Large intestine (tissue), 3 donors: ENCODE measurements at regions not wholly inside any gene's neighbourhood (a gene's known extent, or its start where the extent isn't known, plus 50 kb on each side); places are given as distances from the start of the nearest gene placed in this dataset.

ENCODE experiments used
- DNase-seq, 2 donors: peaks; one replicate each; pipeline versions ENCODE4 v3.0.0 to v3.0.0-alpha.2; 2013
- H3K27ac ChIP-seq: one replicate; pipeline ENCODE4 v1.5.1; 2013; ENCODE audit warnings: low read length
- H3K27me3 ChIP-seq: 2 replicates; pipeline ENCODE4 v1.6.1; 2013; ENCODE audit warnings: low read length; ENCODE audit not compliant: control insufficient read depth, insufficient read depth
- H3K36me3 ChIP-seq: 2 replicates; pipeline ENCODE4 v1.6.1; 2013; ENCODE audit warnings: low read length; ENCODE audit not compliant: control insufficient read depth, insufficient read depth
- H3K4me1 ChIP-seq: one replicate; pipeline ENCODE4 v1.6.1; 2013; ENCODE audit warnings: low read length; ENCODE audit not compliant: control insufficient read depth, insufficient read depth
- H3K4me3 ChIP-seq: one replicate; pipeline ENCODE4 v1.5.1; 2013; ENCODE audit warnings: low read length
- H3K9me3 ChIP-seq: one replicate; pipeline ENCODE4 v1.6.1; 2013; ENCODE audit warnings: mild to moderate bottlenecking, low read depth, low read length, moderate library complexity; ENCODE audit not compliant: control insufficient read depth
- WGBS: methylation state at CpG from one replicate; pipeline ENCODE4 v1.1.5; 2013; ENCODE audit warnings: low lambda C conversion rate; ENCODE audit not compliant: insufficient coverage; 5-methylcytosine and 5-hydroxymethylcytosine counted together

DNA sequence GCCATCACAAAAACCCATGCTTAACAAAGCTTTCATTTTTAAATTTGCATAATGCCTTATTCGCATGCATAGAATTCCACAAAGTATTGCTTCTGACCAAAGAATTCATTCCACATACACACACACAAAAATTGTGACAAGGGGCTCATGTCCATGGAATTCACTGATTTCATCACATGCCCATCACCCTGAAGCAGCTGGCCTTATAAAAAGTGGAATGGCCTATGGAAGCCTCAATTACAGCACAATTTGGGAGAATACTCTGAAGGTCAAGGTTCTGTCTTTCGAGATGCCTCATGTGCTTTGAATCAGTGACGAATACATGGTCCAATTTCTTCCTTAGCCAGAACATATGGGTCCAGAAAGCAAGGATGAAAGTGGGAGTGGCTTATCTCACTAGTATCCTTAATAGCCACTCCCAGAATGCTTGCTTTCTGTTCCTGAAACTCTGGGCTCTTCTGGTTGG is 165.7 kb downstream of the KDR start:
- no peak overlapping the region for H3K27ac ChIP-seq
- no peaks in the 10 kb centered on the region for H3K9me3 ChIP-seq
- H3K27me3 ChIP-seq, result no peaks in the 10 kb centered on the region
- no peak overlapping the region for H3K4me3 ChIP-seq
- WGBS, result no CpG with 5 or more reads among the region's 3 CpGs
- no peaks in the 10 kb centered on the region for H3K36me3 ChIP-seq
- DNase-seq, result no peak
- no peaks in the 10 kb centered on the region for H3K4me1 ChIP-seq

DNA sequence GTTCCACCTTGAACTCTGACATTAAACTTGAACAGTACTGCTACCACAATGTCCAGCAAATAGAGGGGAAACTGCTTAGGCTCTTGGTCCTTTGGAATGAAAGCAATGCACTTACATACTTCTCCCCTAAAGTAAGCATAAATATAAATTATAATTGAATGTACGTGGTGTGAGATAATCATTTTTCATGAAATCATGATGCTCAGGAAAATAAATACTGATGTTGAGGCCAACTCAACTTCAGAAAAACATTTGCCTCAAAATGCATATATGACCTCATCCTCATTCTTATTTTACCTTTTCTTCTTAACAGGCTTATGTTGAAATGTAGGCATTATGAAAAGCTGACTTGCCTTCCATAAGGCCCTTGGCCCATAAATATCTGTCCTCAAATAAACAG is 166.3 kb downstream of the KDR start:
- DNase-seq, result no peak
- Histone ChIP-seq H3K4me1 (no peaks in the 10 kb centered on the region), H3K36me3 (no peaks in the 10 kb centered on the region), H3K27ac (no peak overlapping the region), H3K27me3 (no peaks in the 10 kb centered on the region), H3K4me3 (no peak overlapping the region), H3K9me3 (no peaks in the 10 kb centered on the region)
- WGBS, result no CpG with 5 or more reads among the region's 1 CpG

DNA sequence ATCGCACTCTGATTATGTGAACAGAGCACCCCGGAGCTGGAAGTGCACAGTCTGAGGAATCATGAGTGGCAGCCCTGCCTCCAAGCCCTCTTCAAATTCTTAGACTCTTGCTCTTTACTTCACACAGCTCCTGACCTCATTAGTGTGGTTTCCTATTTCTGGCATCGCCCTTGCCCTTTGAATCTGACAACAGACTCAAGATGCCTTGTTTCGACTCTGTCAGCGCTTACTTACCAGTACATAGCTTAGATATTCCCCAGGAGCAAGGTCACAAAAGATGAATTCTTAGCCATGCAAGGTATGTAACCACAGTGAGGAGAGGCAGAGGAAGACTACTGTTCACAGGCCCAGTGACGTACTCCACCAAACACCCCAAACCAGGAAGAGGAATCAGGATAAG is 167.2 kb downstream of the KDR start:
- Histone ChIP-seq H3K9me3 (no peaks in the 10 kb centered on the region), H3K4me1 (no peaks in the 10 kb centered on the region), H3K36me3 (no peaks in the 10 kb centered on the region), H3K27ac (no peak overlapping the region), H3K27me3 (no peaks in the 10 kb centered on the region), H3K4me3 (no peak overlapping the region)
- no CpG with 5 or more reads among the region's 6 CpGs for WGBS
- DNase-seq, result no peak

DNA sequence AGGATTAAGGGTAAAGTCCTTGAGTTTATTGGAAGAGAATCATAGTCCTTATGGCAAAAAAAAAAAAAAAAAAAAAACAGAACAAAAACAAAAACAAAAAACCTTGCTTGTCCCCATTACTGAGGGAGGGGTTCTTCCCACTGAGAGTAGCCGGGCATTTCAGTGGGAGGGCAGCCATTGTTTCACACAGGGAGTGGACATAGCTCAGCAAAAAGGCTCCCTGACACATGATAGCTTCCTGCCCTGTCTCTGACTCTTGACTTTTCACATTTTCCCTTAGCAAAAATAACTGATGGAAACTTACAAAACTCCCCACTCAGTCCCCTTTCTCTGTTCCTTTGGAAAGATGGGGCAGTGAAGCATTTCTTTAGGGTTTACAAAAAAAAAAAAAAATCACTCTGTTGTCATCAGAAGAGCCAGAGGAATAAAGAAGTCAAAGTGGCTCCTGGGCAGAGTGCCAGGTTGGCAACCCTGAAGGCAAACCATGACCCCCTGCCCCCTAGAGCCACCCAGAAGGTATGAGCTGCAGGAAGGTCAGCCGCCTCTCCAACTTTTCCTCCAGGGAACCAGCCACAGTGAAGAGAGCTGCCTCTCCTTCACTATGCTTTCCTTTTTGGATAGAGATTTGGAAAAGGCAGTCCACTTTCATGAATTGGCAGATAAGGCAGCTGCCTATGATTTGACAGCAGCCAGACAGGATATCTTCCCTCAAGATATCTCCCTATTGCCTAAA is 170.6 kb downstream of the KDR start:
- Histone ChIP-seq H3K4me1 (no peaks in the 10 kb centered on the region), H3K9me3 (no peaks in the 10 kb centered on the region), H3K36me3 (no peaks in the 10 kb centered on the region), H3K4me3 (no peak overlapping the region), H3K27me3 (no peaks in the 10 kb centered on the region), H3K27ac (no peak overlapping the region)
- no peak for DNase-seq
- whole genome bisulfite sequencing, result no CpG with 5 or more reads among the region's 2 CpGs

DNA sequence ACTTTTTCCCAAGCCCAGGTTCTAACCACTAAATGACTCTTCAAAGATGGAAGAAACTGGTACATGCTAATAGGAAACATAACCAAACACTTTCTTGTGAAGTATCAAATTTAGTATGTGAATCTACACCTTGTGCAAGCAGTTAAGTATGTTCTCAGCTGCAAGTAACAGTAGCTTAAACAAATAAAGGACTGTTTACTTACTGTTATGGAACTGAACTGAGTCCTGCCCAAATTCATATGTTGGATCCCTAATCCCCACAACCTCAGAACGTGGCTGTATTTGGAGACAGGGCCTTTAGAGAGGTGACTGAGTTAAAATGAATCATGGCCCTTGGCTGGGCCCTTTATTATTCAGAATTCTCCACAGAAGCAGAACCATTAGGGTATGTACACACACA is 178.7 kb downstream of the KDR start:
- Histone ChIP-seq H3K27ac (no peak overlapping the region), H3K36me3 (no peaks in the 10 kb centered on the region), H3K4me1 (no peaks in the 10 kb centered on the region), H3K9me3 (no peaks in the 10 kb centered on the region), H3K27me3 (no peaks in the 10 kb centered on the region), H3K4me3 (no peak overlapping the region)
- no CpG with 5 or more reads among the region's 1 CpG for WGBS
- DNase-seq, result no peak

DNA sequence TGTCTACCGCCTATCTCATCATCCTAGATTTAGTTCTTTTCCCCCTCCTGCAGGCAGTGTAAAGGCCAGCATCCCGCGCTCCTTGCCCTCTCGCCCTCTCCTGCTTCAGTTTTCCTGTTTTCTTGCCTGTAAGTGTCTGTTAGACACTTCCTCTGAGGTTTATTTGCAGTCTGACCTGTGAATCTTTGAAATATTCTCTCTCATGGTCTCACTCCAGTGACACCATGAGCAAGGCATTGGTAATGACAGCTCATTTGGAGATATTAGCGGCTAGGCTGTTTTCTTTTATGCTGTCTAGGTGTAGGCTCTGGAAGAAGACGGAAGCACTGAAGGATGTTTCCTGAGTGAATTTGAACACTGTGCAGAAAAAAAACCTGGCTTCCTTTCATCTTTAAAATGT is 179.6 kb downstream of the KDR start:
- H3K27me3 ChIP-seq, result no peaks in the 10 kb centered on the region
- no peak overlapping the region for H3K27ac ChIP-seq
- H3K9me3 ChIP-seq, result no peaks in the 10 kb centered on the region
- no peak for DNase-seq
- H3K4me1 ChIP-seq, result no peaks in the 10 kb centered on the region
- 67% methylated on average over 3 of the region's 6 CpGs for WGBS
- H3K36me3 ChIP-seq, result no peaks in the 10 kb centered on the region
- no peak overlapping the region for H3K4me3 ChIP-seq

DNA sequence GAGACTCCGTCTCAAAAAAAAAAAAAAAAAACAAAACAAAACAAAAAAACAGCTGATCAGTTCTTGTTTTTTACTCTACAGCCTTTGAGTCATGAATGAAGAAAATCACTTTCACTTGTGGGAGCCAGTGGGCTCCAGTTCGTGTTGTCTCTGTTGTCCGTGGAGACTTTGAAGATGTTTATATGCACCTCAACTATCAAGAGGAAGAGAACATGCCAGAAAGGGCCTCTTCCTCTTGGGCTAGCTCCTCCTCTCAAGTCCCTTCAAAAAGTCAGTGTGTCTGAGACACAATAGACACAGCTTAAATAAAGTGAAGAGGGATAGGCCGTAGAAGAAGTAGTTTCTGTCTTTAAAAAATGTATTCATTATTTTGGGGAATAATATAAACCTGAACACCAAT is 182.7 kb downstream of the KDR start:
- no CpG with 5 or more reads among the region's 4 CpGs for WGBS
- Histone ChIP-seq H3K27me3 (no peaks in the 10 kb centered on the region), H3K9me3 (no peaks in the 10 kb centered on the region), H3K27ac (no peak overlapping the region), H3K4me3 (no peak overlapping the region), H3K4me1 (no peaks in the 10 kb centered on the region), H3K36me3 (no peaks in the 10 kb centered on the region)
- peak; percentile 16 to 19 for DNase-seq

GRCh38 chr4:54941994-54942552 is 183.3 kb downstream of the KDR start:
- no CpG with 5 or more reads among the region's 10 CpGs for WGBS
- peak in 1 of 2 donors; percentile 28 for DNase-seq
- no peaks in the 10 kb centered on the region for H3K27me3 ChIP-seq
- H3K9me3 ChIP-seq, result no peaks in the 10 kb centered on the region
- no peaks in the 10 kb centered on the region for H3K36me3 ChIP-seq
- H3K4me3 ChIP-seq, result no peak overlapping the region
- H3K27ac ChIP-seq, result no peak overlapping the region
- no peaks in the 10 kb centered on the region for H3K4me1 ChIP-seq

DNA sequence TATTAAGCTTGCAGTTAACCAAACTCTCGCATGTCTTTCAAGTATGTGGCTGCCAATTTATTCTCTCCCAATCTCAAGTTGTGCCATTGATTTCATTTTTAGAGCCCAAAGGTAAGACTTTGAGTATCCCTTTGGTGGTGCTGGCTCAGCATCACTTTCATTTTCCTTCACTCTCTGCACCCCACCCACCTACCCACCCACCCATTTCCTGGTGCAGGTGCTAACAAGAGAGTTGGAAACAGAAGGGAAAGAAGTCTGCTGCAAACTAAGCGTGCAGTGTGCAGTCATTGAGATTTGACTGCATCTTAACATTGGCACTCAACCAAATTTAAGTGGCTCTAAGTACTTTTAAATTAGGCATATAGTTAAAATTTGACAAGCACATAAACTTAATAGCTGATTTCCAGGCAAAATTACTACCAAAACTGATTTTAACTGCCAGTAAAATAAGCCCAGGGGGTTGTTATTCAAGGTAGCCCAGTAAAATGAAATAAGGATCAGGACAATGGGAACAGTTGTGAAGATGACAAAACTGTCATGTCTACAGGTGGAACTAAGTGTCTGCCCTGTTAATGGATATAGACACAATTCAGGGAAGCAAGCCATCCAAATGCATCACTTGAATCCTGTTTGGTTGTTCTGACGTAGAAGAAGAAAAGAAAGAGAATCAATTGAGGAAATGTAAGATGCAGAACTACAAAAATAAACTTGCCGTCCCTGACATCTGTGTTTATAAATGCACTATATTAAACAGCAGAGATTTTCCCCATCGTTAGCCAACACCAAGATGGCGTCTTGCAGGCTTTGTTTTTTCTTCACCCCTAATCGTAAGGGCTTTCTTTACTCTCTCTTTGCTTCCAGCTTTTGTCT is 184.2 kb downstream of the KDR start:
- no peaks in the 10 kb centered on the region for H3K36me3 ChIP-seq
- no peak overlapping the region for H3K27ac ChIP-seq
- H3K9me3 ChIP-seq, result no peaks in the 10 kb centered on the region
- no peaks in the 10 kb centered on the region for H3K4me1 ChIP-seq
- H3K4me3 ChIP-seq, result no peak overlapping the region
- no peaks in the 10 kb centered on the region for H3K27me3 ChIP-seq
- no peak for DNase-seq
- WGBS, result 78% methylated on average over 4 of the region's 7 CpGs

GRCh38 chr4:54937501-54937900 is 187.9 kb downstream of the KDR start:
- no CpG with 5 or more reads among the region's 2 CpGs for WGBS
- DNase-seq, result no peak
- no peaks in the 10 kb centered on the region for H3K36me3 ChIP-seq

More at GRCh38 chr4:54937501-54937900, 187.9 kb downstream of the KDR start:
- Histone ChIP-seq H3K27me3 (peaks cover 4% of the 10 kb centered on the region), H3K4me3 (no peak overlapping the region), H3K27ac (no peak overlapping the region), H3K4me1 (no peaks in the 10 kb centered on the region), H3K9me3 (no peaks in the 10 kb centered on the region)
